Prostate gland (tissue), 2 donors: ENCODE measurements at regions not wholly inside any gene's neighbourhood (a gene's known extent, or its start where the extent isn't known, plus 50 kb on each side); places are given as distances from the start of the nearest gene placed in this dataset.

Experiments
- DNase-seq: peaks from one replicate; pipeline ENCODE4 v3.0.0-alpha.2; 2019; ENCODE audit warnings: low spot score
- H3K27ac ChIP-seq, 2 donors: fragments of 200-600 bp; sonication (generic); 2 replicates each; pipeline ENCODE4 v1.5.1; 2017 to 2019
- H3K27me3 ChIP-seq: fragments of 200-600 bp; sonication (generic); replicated peaks from 2 replicates; pipeline ENCODE4 v1.5.1; 2019; ENCODE audit not compliant: insufficient read depth
- H3K36me3 ChIP-seq, 2 donors: fragments of 200-600 bp; sonication (generic); 1 replicate in 1 of 2; 2 replicates in 1 of 2; pipeline versions ENCODE4 v1.5.1 to v1.8.1; 2017 to 2019
- H3K4me1 ChIP-seq: fragments of 200-600 bp; sonication (generic); replicated peaks from 2 replicates; pipeline ENCODE4 v1.5.1; 2019
- H3K4me3 ChIP-seq, 2 donors: fragments of 200-600 bp; sonication (generic); 2 replicates each; pipeline ENCODE4 v1.5.1; 2017 to 2019
- H3K9me3 ChIP-seq: fragments of 200-600 bp; sonication (generic); 2 replicates; pipeline ENCODE4 v1.5.1; 2017
- CTCF ChIP-seq, 4 experiments: fragments of 200-600 bp in 2 of 4; fragments of 450-650 bp in 2 of 4; sonication (generic) in 2 of 4; IDR thresholded peaks; 1 replicate in 3 of 4; 2 replicates in 1 of 4; pipeline ENCODE4 v1.5.1; 2016 to 2019; ENCODE audit warnings: antibody characterized with exemption in 4 of 4, mild to moderate bottlenecking in 2 of 4, moderate library complexity in 2 of 4
- POLR2A ChIP-seq: fragments of 450-650 bp; IDR thresholded peaks from one replicate; pipeline ENCODE4 v1.6.1; 2016; ENCODE audit warnings: antibody characterized with exemption, mild to moderate bottlenecking
- POLR2AphosphoS5 ChIP-seq: sonication (generic); formaldehyde crosslinking; IDR thresholded peaks from one replicate; pipeline ENCODE4 v1.6.1; 2017; ENCODE audit warnings: antibody characterized with exemption
- WGBS: methylation state at CpG from one replicate; pipeline ENCODE4 v1.1.5; 2018; 5-methylcytosine and 5-hydroxymethylcytosine counted together
- intact Hi-C: fragments of 100-400 bp; cut with DNase I; formaldehyde crosslinking; loops from one replicate; pipeline ENCODE4 v1.14.2; 2022

DNA sequence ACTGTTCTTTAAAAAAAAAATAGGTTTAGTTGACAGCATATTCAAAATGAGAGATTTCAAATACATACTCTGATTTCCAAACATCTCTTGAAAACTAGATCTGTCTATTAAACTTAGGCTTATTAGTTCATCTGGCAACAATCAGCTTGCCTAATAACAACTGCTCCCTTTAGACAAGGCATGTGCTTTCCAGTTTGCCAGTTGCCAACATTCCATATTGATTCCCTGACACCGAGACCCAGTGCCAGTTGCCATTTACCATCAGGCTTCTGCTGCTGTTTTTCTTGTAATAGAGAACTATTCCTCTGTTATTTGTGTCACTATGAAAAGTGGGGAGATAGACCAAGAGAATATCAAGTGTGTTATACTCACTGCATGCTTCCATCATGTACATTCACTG lies 256.0 kb downstream of the C1D start:
- intact Hi-C loops: no loop called here
- no peak overlapping the region for H3K27ac ChIP-seq
- no peak overlapping the region for H3K4me3 ChIP-seq
- H3K9me3 ChIP-seq: no peaks in the 10 kb centered on the region
- TF ChIP-seq CTCF (IDR thresholded peaks at IDR 0.05) (no peak), POLR2A (no peak), POLR2AphosphoS5 (no peak)
- peaks cover 2% of the 10 kb centered on the region for H3K27me3 ChIP-seq
- H3K4me1 ChIP-seq: no peaks in the 10 kb centered on the region
- 88% methylated on average over 1 of the region's 1 CpG for WGBS
- no peaks in the 10 kb centered on the region for H3K36me3 ChIP-seq
- no peak for DNase-seq

DNA sequence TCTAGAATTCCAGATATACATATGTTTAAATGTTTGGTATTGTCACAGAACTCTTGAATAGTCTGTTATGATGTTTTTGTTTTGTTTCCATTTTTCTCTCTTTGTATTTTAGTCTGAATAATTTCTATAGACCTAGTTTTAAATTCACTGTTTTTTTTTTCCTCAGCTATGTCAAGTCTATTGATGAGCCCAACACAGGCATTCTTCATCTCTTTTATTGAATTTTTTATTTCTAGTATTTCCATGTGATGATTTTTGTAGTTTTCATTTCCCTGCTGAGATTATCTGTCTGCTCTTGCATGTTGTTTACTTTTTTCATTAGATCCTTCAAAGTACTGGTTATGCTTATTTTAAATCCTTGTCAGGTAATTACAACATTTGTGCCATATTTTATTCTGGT lies 254.7 kb downstream of the C1D start:
- H3K4me1 ChIP-seq: no peaks in the 10 kb centered on the region
- TF ChIP-seq CTCF (IDR thresholded peaks at IDR 0.05): no peak
- intact Hi-C loops: no loop called here
- peaks cover 2% of the 10 kb centered on the region for H3K27me3 ChIP-seq
- no peak overlapping the region for H3K4me3 ChIP-seq
- H3K27ac ChIP-seq: no peak overlapping the region
- H3K36me3 ChIP-seq: no peaks in the 10 kb centered on the region
- DNase-seq: no peak
- H3K9me3 ChIP-seq: no peaks in the 10 kb centered on the region

GRCh38 chr2:67812682-67813081 lies 250.1 kb downstream of the C1D start:
- no peaks in the 10 kb centered on the region for H3K4me1 ChIP-seq
- intact Hi-C loops: no loop called here
- no peak for DNase-seq
- H3K27me3 ChIP-seq: no peaks in the 10 kb centered on the region
- TF ChIP-seq CTCF (IDR thresholded peaks at IDR 0.05) (no peak), POLR2A (no peak), POLR2AphosphoS5 (no peak)
- H3K4me3 ChIP-seq: no peak overlapping the region
- no peaks in the 10 kb centered on the region for H3K9me3 ChIP-seq
- H3K36me3 ChIP-seq: no peaks in the 10 kb centered on the region
- WGBS: 60% methylated on average over 1 of the region's 1 CpG
- H3K27ac ChIP-seq: no peak overlapping the region

DNA sequence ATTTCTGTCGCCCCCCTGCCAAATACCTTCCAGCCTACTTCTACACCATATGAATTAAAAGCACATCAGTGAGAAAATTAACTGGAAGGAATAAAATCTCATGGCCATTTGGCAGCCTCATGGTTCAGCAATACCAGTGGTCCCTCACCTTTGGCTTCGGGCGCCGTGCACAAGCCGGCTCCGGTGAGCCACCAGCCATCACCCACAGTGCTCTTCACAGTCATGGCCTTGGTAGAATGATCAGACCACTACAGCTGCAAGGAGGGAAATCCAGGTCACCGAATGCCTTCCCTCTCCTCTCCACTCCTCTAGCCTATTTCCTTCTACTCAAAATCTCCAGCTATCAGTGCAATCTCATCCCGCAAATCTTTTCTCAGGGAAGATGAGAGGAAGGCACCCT lies 239.1 kb downstream of the C1D start:
- Histone ChIP-seq H3K9me3 (no peaks in the 10 kb centered on the region), H3K4me1 (no peaks in the 10 kb centered on the region), H3K4me3 (no peak overlapping the region), H3K36me3 (no peaks in the 10 kb centered on the region), H3K27ac (no peak overlapping the region), H3K27me3 (no peaks in the 10 kb centered on the region)
- 94% methylated on average over 8 of the region's 8 CpGs for WGBS
- no peak for DNase-seq
- intact Hi-C loops: no loop called here
- TF ChIP-seq POLR2AphosphoS5: no peak
- TF ChIP-seq CTCF (IDR thresholded peaks at IDR 0.05): no peak
- no peak for TF ChIP-seq POLR2A

- no peak for DNase-seq
- no peak overlapping the region for H3K4me3 ChIP-seq
- no peak overlapping the region for H3K27ac ChIP-seq
- no peaks in the 10 kb centered on the region for H3K36me3 ChIP-seq
- H3K27me3 ChIP-seq: no peaks in the 10 kb centered on the region
- H3K9me3 ChIP-seq: no peaks in the 10 kb centered on the region
- no peak for TF ChIP-seq CTCF (IDR thresholded peaks at IDR 0.05)
- TF ChIP-seq POLR2AphosphoS5: no peak
- no peak for TF ChIP-seq POLR2A
- WGBS: 89% methylated on average over 6 of the region's 6 CpGs
- intact Hi-C loops: no loop called here
- no peaks in the 10 kb centered on the region for H3K4me1 ChIP-seq
These were observed 238.6 kb downstream of the C1D start for GRCh38 chr2:67824186-67824585.
